Stimulated activated CD8-positive, alpha-beta memory T cell treated with anti-CD3 and anti-CD28 coated beads, Interleukin-12 subunit alpha, Interleukin-12 subunit beta, amount 100 ng/mL, for 4 hours (primary cell): ENCODE measurements at regions not wholly inside any gene's neighbourhood (a gene's known extent, or its start where the extent isn't known, plus 50 kb on each side); places are given as distances from the start of the nearest gene placed in this dataset.

Source experiments
- DNase-seq: peaks from one replicate; pipeline ENCODE4 v3.0.0-alpha.2; 2020; ENCODE audit warnings: low read depth

DNA sequence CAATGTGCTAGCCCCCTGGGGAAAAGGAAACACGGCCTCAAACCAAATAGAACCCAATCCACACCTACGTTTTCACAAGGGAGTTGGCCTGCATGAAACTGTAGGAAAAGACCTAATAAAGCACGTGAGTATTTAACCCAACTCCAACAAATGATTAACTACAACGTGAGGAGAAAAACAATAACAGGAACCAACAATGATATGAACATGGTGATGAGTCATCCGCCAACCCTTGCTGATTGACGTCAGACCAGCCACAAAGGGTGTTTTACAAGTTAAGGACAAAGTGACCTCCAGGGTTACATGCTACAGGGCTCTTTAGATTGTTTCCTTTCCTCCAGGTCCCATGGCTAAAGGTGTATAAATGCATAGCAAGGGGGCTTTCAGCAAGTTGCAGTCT, 460.5 kb downstream of the COG6 start:
- no peak for DNase-seq

DNA sequence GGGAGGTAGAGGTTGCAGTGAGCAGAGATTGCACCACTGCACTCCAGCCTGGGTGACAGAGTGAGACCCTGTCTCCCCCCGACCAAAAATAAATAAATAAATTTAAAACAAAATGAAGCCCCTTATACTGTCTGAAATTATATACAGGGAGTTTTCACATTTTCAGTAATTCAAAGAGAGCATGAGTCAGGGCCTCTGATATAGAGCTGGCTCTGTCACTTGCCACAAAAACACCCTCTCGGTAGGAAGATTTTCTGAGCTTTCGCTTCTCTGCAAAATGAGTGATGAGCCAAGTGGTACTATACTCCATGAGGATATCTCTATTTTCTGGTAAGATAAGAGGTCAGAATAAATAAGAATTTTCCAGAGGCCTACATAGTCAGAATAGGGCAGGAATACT, 462.9 kb downstream of the COG6 start:
- DNase-seq: no peak

DNA sequence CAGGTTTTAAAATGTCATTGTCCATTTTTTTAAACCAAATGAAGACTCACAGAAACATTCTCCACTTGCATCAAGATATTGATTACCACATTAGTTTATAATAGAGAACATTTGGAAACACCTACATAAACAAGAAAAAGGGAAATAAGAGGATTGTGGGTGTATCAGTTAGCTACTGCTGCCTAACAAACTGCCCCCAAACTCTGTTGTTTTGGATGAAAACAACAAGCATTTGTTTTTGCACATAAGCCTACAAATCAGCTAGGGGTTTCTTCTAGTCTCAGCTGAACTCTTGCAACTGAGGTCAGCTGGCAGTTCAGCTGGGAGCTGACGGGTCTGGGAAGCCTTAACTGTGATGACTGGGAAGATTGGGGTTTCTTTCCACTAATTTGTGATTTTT, 464.4 kb downstream of the COG6 start:
- DNase-seq: no peak

DNA sequence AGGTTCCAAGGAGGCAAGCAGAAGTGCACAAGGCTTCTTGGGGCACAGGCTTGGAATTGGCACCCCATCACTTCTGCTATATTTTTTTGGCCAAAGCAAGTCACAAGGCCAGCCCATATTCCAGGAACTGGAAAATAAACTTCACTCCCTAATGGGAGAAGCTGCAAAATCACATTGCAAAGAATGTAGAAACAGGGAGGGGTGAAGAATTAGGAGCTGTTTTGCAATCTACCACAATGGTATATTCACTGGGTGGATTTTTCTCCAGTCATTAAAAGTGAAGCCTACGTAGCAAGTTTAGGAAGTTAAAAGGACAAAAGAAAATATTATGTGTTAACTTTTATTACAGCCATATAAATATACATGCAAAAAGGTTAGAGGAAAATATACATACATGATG, 464.8 kb downstream of the COG6 start:
- no peak for DNase-seq

DNA sequence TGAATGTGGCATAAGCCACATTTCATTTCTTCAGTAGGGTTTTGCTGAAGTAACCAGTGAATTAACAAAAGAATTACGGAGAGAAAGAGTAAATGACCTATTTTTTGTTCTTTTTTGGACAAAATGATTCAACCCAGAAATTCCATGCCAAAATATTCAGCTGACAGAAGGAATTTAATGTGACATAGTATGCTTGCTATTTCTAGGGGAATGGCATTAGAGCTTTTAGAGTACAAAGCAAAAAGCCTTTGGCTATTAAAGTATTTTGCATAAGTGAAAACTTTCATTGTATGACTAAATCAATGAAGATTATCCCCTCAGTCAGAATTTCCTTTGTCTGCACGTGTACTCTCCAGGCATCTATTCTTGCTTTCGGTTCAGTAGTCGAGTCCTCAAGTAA, 465.3 kb downstream of the COG6 start:
- DNase-seq: no peak

DNA sequence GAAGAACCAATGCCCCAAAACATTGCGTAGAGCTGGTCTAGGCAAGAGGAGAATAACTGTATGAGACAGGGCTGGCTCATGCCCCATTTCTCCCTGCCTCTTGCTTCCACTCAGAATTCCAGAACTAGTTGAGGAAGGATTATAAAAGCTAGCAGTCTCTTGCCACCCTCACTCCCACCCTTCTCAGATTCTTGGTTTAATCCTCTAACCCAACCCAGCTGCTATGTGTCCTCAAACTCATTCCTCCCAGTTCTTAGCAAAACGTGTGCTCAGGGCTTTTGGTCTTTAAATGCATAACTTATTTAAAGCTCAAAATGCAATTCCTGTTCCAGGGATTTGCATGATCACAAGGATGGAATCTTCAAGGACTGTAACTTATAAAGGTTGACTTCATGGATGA, 466.3 kb downstream of the COG6 start:
- DNase-seq: no peak

DNA sequence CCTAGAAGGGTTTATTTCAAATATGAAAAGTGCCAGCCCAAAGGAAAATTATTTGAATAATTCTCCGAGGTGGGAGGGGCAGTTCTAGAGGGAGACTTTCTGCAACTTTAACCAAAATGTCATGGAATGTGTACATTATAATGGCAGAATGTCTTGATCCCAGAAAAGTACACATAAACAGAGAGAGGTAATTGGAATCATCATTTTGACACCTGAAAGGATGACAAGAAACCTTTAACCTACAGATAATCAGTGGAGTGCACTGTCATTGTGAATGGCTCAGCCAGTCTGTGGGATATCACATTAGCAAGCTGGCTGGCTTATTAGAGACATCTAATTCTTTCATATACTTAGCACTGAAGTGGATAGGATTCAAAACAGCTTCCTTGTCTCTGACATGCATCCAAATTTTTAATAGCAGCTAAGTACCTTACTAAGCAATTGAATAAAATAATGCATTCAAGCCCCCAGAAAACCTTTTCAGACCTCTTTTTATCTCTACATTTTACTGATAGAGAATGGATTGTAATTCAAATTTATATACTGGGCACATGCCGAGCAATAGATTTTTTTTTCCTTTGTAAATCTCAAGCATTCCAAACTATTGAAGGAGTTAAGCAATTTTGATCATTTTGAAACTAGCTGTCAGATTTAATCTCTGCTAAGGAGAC, 468.6 kb downstream of the COG6 start:
- no peak for DNase-seq

DNA sequence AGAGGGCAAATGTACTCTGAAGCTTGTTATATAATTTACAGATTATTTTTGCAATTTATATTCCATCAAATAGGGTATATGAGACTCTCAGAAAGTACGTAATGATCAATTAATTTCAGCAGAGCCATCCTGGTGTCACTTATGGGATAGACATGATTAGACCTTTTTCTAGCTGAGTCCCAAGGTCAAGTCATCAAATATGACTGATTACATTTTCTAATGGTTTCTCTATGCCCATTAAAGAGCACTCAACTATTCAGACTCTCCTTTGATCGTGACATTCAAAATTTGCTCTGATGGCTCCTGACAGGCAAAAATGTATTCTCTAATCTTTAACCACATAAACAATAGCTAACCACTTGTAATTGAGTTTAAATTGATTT, 469.2 kb downstream of the COG6 start:
- DNase-seq: no peak

DNA sequence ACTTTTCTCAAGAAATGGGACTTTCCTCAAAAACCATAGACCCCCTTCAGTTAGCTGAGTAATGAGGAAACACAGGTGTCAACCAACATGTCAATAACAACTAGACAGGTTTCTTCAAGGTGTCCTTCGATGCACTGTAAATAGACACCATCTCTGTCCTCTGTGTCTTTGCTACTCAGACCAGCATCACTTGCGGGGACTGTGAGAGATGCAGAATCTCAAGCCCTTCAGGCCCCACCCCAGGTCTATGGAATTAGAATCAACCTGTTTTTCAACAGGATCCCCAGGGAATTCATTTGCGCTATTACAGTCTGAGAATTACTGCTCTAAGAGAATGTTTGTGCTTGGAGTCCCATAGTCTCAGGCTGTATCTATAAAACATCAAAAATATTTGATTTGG, 469.9 kb downstream of the COG6 start:
- DNase-seq: no peak

DNA sequence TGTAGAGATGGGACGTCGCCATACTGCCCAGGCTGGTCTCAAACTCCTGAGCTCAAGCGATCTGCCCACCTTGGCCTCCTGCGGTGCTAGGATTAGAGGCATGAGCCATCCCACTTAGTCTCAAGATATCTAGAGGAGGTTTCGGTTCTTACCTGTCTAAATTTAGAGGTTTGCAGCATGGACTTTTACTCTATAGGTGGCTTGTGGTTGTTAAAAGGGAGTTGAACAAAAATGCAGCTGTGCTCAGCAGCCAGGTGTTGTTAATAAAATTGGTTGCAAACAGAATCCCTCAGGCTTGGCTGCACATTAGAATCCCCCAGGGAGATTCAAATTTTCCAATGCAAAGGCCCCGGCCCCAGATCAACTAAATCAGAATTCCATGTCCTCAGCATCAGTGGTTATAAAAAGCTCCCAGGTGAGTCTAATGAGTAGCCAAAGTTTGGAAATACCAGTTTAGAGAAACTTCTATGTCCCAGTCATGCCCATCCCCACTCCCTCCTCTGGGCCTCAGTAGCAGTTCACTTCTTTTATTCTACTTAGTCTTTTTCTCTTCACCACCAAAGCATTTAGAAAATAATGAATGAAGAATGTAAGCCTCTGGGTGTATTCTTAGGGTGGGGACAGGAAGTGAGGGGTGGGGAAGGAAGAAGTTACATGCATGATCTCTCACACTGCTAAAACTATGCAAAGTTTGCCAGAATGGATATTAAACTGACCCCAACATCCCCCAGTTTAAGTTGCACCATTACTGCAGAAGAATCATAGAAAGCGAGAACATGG, 471.0 kb downstream of the COG6 start:
- no peak for DNase-seq

DNA sequence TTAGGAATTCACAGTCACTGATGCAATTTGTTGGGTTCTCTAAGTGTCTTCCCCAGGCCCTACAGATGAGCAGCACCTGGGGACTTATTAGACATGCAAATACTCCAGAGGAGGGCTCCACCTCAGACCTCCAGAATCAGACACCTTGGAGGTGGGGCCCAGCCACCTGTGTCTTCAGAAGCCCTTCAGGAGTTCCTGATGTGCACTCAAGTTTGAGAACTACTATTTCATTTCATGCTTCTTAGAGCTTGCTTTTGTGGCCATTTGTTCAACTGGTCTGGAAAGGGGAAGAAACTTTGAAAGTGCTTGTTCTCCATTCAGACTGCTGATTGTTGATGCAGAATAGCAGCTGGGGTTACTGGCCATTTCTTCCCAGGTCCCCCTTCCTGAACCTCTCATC, 472.0 kb downstream of the COG6 start:
- no peak for DNase-seq

DNA sequence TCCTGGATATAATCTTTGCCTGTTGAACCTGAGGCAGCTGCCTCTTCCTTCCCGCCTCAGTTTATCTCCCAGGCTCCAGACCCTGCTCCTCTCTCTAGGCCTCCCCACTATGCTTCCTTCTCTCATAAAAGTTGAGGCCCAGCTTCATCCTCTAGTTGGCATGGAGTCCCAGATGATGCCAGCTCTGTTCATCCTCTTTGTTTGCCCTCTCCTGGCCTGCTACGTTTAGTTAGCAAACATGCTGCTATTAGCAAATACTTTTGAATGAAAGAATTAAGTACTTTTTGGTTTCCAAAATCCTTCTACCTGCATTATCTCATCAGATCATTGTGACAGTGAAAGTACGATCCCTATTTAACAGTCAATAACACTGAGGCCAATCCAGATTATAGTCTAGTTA, 472.5 kb downstream of the COG6 start:
- no peak for DNase-seq

DNA sequence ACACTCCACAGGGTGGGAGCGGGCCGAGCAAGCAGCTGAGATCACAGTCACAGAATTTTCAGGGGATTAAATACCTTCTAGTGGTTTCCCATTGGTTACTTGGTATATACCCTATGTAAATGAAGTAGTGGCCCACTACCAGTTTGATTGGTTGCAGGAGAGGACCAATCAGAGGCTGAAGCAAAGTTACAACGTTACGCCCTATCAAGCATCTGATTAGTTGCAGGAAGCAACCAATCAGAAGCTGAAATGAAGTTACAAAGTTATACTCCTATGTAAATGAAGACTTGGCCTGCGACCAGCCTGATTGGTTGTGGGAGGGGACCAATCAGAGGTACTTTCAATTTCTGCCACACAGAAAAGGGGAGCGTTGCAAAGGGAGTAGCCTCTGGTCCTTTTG, 474.0 kb downstream of the COG6 start:
- DNase-seq: no peak

DNA sequence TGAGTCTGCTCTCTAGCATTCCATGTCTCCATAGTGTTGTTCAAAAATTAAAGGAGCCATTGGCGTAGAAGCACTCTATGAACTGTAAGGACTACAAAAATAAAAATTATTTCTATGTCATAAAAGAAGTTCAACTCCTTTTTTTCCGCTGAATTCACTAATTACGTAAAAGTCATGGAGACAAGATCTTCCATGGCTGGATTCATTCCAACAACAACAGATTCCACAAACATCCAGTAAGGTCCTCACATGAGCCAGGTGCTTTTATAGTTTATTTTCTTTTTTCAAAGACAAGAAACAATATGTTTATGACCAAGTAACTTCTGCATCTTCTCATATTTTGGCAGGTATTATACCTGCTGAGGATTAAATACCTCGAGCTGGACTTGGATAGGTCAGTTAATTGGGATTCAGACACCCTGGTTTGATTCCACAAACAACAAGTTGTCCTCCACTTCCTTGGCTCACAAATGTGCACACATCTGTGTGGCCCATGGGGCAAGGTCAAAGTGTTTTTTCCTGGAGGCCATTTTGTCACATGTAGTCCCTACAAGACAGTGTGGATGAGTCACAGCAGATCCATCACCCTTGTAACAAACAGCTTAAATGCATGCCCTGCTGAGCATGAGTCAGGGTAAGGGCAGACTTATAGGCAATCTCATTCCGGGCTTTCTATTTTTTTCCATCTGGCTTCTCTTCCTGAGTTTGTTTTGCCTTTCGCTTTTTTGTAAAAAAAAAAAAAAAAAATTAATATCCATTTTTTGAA, 475.6 kb downstream of the COG6 start:
- DNase-seq: no peak

DNA sequence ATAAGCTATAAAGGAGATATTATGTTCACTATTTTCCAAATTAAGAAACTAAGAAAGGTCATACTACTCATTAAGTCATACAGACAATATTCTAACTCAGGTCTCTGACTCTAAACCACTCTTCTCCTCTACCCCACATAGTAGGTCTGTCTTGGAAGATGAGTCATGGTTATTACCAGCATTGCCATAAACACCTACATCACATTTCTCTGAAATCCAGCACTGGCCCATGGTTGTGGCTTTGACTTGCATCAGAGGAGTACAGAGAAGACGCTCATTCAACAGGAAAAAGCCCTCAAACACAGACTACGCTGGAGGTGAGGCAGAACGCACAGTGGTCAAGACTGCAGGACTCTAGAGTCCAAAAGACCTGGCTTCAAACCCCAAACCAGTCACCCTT, 476.8 kb downstream of the COG6 start:
- DNase-seq: no peak

DNA sequence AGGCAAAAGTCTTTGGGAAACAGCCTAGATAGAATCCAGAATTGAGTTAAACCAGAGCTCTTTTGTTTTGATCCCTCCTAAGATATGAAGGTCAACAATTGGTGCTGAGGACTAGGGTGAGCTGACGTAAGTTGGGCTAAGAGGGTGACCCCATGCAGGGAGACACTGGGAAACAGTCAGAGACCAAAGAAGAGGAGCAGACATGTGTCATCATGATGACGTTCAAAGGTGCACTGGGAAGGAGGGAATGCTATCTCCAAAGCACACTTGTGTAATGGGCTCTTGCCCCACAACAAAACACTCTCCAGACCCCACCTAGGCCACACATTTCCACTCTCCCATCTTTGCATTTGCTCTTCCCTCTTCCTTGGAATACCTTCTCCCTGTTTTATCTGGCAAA, 481.4 kb downstream of the COG6 start:
- DNase-seq: no peak

DNA sequence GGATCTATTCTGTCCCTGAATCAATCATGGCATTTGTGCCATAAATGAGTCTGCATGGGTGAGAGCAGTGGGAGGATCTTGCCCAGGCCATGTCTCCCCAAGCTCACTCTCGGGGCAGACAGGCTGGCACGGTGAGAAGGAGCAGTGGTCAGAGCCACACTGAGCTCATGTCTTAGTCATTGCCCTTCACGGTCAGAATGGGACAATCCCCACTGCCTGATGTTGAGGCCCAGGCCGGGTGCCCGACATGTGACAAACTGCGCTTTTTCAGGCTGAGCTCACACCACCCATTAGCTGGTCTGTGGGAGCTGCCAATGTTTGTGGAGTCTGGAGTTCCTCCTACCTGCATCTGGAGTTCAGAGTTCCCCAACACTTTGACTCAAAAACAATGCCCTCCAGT, 481.9 kb downstream of the COG6 start:
- DNase-seq: no peak

DNA sequence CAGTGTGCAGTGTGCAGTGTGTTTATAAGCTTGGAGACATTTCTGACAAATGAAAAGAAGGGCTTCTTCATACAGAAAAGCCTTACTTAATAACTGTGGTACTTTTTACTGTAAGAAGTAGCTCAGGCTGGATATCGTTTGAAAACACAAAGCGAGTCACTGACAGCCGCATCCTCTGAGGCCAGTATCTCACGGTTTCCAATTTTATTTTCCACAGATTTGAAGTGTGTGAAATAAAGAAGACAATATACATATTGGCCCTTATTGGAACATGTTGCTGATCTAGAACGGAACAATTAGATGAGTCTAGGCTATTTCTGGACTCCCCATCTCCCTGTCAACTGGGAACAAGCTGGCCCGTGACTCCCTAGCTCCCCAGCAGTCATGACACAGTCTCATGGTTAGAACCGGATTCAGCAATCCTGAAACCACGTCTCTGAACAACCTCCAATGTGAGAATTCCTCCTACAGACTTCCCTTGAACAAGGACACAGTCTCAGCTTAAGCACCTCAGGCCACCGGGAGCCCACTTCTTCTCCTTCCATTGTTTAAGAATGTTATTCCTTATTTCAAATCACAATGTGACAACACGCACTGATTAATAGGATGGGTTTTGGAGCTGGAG, 484.5 kb downstream of the COG6 start:
- no peak for DNase-seq

DNA sequence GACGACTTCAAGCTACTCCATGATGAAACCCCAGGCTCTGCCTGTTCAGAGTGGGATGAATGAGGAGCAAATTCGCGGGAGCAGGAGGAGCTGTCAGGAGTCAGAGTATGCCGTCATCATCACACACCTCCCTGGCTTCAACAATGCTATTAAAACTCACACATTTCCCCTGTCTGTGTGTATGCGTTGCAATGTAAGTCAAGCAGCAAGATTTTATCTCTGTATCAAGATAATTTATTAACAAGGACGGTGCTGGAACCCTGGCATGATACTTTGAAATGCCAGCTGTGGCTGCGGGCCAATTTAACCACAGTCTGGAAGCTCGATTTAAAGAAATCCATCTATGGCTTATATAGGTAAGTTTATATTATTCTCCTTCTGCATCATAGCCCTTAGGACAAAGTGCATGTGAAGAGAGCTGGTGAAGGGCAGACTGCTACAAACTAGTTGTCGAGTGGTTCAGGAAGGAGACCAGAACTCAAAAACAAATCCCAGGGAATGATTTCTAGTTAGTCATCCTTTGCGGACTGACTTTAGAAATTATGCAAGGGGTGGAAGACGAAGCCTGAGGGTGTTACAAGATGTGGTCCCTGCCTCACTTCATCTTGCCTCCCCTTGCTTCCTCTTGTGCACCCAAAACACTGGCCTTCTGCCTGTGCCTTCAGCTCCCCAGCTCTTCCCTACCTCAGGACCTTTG, 486.5 kb downstream of the COG6 start:
- DNase-seq: no peak

DNA sequence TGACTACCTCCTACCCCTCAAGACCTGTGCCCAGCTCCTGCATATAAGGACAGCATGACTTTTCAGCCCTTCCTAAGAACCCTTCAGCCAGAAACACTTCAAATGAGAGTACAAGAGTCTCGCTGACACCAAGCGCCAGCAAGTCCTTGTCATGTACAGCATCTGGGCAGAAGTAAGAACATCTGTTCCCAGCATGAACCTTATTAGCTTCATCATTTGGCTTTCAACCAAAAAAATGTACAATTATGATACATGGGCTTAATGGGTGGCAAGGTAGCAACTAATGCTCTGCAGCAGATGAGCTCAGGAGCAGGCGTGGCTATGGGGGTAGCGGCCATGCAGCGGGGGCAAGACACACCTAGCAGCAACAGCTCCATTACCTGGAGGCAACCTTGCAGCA, 487.6 kb downstream of the COG6 start:
- no peak for DNase-seq

DNA sequence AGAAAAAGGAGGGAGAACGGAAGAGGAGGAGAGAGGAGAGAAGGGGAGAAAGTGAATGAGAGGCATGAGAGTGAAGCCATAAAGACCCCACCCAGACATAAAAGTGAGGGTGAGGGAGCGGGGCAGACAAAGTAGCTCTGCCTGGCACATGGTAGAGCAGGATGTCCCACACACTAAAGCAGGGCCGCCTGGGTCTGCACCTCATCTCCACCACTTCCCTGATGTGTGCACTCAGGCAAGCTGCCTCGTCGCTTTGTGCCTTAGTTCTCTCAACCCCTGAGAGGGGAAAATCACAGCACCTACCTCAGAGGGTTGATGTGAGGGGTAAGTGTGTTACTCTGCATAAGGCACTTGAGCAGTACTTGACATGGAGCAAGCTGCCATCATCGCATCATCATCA, 488.1 kb downstream of the COG6 start:
- DNase-seq: no peak

DNA sequence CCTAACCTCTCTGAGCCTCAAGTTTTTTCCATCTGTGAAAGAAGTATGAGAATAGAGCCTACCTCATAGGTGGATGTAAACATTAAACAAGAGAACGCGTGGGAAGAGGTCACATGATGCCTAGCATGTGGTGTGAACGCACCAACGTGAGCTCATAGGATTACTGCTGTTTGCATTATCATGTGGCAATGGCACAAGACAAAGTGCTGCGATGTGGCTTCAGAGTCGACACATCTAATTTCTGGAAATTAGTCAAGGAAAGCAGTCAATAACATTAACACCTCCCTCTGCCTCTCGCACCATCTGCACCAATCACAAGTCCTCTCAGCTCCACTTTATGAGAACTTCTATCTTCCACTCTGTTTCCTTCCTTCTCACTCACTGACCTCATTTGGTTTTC, 489.7 kb downstream of the COG6 start:
- DNase-seq: no peak
